ENCODE measurements at regions not wholly inside any gene's neighbourhood (a gene's known extent, or its start where the extent isn't known, plus 50 kb on each side); places are given as distances from the start of the nearest gene placed in this dataset.

GRCh38 chrX:40853816-40854123 lies 118.4 kb upstream of the MED14 start:
- no peak overlapping the region for H4K91ac ChIP-seq (ENCODE audit: low read length)
- no peak overlapping the region for H2BK12ac ChIP-seq (ENCODE audit: low read length in 2 of 2)
- H2BK15ac ChIP-seq (ENCODE audit: low read depth, poor library complexity, severe bottlenecking): no peak overlapping the region
- no peak overlapping the region for H3K4me3 ChIP-seq (ENCODE audit: insufficient read depth in 1 of 2, low read depth in 1 of 2, low read length in 2 of 2)
- no peak overlapping the region for H3K18ac ChIP-seq (ENCODE audit: low read depth in 1 of 2, low read length in 2 of 2)
- H3K23ac ChIP-seq (ENCODE audit: low read length in 2 of 2): no peak overlapping the region
- H2BK5ac ChIP-seq (ENCODE audit: low read depth, low read length, poor library complexity, severe bottlenecking): no peak overlapping the region
- H3K9me3 ChIP-seq (ENCODE audit: control insufficient read depth, low read length): peaks cover 6% of the 10 kb centered on the region
- no peak overlapping the region for H2BK120ac ChIP-seq (ENCODE audit: low read depth, low read length)
- H2AFZ ChIP-seq (ENCODE audit: low read depth, low read length): no peak overlapping the region
- no peak overlapping the region for H3K4me2 ChIP-seq (ENCODE audit: low read length, poor library complexity, severe bottlenecking)
- H3K4me1 ChIP-seq (ENCODE audit: control insufficient read depth, insufficient read depth, low read depth, low read length): no peaks in the 10 kb centered on the region
- H2AK5ac ChIP-seq (ENCODE audit: low read length, severe bottlenecking): no peak overlapping the region
- H3K27ac ChIP-seq (ENCODE audit: low read length, poor library complexity, severe bottlenecking): no peak overlapping the region
- H3K36me3 ChIP-seq (ENCODE audit: control insufficient read depth in 1 of 2, insufficient read depth in 2 of 2, low read depth in 1 of 2, low read length in 2 of 2): no peaks in the 10 kb centered on the region
- H3K79me1 ChIP-seq (replicated peaks; ENCODE audit: low read length, poor library complexity, severe bottlenecking): no peaks in the 10 kb centered on the region
- H3K14ac ChIP-seq (ENCODE audit: low read length in 2 of 2): no peak overlapping the region
- H3K27me3 ChIP-seq (ENCODE audit: control insufficient read depth in 1 of 2, insufficient read depth in 1 of 2, low read length in 2 of 2): peaks cover 0 to 35% of the 10 kb centered on the region in 2 experiments
- H3K4ac ChIP-seq (ENCODE audit: low read depth in 1 of 2, low read length in 2 of 2): no peak overlapping the region
- H4K8ac ChIP-seq (ENCODE audit: low read length): no peak overlapping the region
- H3K9ac ChIP-seq (ENCODE audit: low read length): no peak overlapping the region
- DNase-seq: no peak

- Histone ChIP-seq H3K14ac (ENCODE audit: low read length in 2 of 2) (no peak overlapping the region), H3K36me3 (ENCODE audit: control insufficient read depth in 1 of 2, insufficient read depth in 2 of 2, low read depth in 1 of 2, low read length in 2 of 2) (no peaks in the 10 kb centered on the region), H2AK5ac (ENCODE audit: low read length, severe bottlenecking) (no peak overlapping the region), H3K79me1 (replicated peaks; ENCODE audit: low read length, poor library complexity, severe bottlenecking) (no peaks in the 10 kb centered on the region), H2BK5ac (ENCODE audit: low read depth, low read length, poor library complexity, severe bottlenecking) (no peak overlapping the region), H3K4ac (ENCODE audit: low read depth in 1 of 2, low read length in 2 of 2) (no peak overlapping the region), H3K4me3 (ENCODE audit: insufficient read depth in 1 of 2, low read depth in 1 of 2, low read length in 2 of 2) (no peak overlapping the region), H2BK12ac (ENCODE audit: low read length in 2 of 2) (no peak overlapping the region), H2AFZ (ENCODE audit: low read depth, low read length) (no peak overlapping the region), H2BK15ac (ENCODE audit: low read depth, poor library complexity, severe bottlenecking) (no peak overlapping the region), H2BK120ac (ENCODE audit: low read depth, low read length) (no peak overlapping the region), H3K9me3 (ENCODE audit: control insufficient read depth, low read length) (peaks cover 6% of the 10 kb centered on the region), H3K4me2 (ENCODE audit: low read length, poor library complexity, severe bottlenecking) (no peak overlapping the region), H3K27ac (ENCODE audit: low read length, poor library complexity, severe bottlenecking) (no peak overlapping the region), H3K9ac (ENCODE audit: low read length) (no peak overlapping the region), H3K23ac (ENCODE audit: low read length in 2 of 2) (no peak overlapping the region), H4K91ac (ENCODE audit: low read length) (no peak overlapping the region), H3K4me1 (ENCODE audit: control insufficient read depth, insufficient read depth, low read depth, low read length) (no peaks in the 10 kb centered on the region), H3K27me3 (ENCODE audit: control insufficient read depth in 1 of 2, insufficient read depth in 1 of 2, low read length in 2 of 2) (peaks cover 0 to 35% of the 10 kb centered on the region in 2 experiments), H4K8ac (ENCODE audit: low read length) (no peak overlapping the region), H3K18ac (ENCODE audit: low read depth in 1 of 2, low read length in 2 of 2) (no peak overlapping the region)
- DNase-seq: no peak
- WGBS: no CpG with 5 or more reads among the region's 1 CpG
These were observed 118.9 kb upstream of the MED14 start for GRCh38 chrX:40854242-40854641.

GRCh38 chrX:40855411-40855810 lies 120.1 kb upstream of the MED14 start:
- no peaks in the 10 kb centered on the region for H3K36me3 ChIP-seq (ENCODE audit: control insufficient read depth in 1 of 2, insufficient read depth in 2 of 2, low read depth in 1 of 2, low read length in 2 of 2)
- H3K18ac ChIP-seq (ENCODE audit: low read depth in 1 of 2, low read length in 2 of 2): no peak overlapping the region
- no peak overlapping the region for H2BK15ac ChIP-seq (ENCODE audit: low read depth, poor library complexity, severe bottlenecking)
- H2BK12ac ChIP-seq (ENCODE audit: low read length in 2 of 2): no peak overlapping the region
- no peak overlapping the region for H3K14ac ChIP-seq (ENCODE audit: low read length in 2 of 2)
- H3K9me3 ChIP-seq (ENCODE audit: control insufficient read depth, low read length): peaks cover 6% of the 10 kb centered on the region
- H4K91ac ChIP-seq (ENCODE audit: low read length): no peak overlapping the region
- DNase-seq: no peak
- no peak overlapping the region for H4K8ac ChIP-seq (ENCODE audit: low read length)
- H3K79me1 ChIP-seq (replicated peaks; ENCODE audit: low read length, poor library complexity, severe bottlenecking): no peaks in the 10 kb centered on the region
- no peak overlapping the region for H3K4me2 ChIP-seq (ENCODE audit: low read length, poor library complexity, severe bottlenecking)
- H3K27me3 ChIP-seq (ENCODE audit: control insufficient read depth in 1 of 2, insufficient read depth in 1 of 2, low read length in 2 of 2): peaks cover 0 to 35% of the 10 kb centered on the region in 2 experiments
- H2BK120ac ChIP-seq (ENCODE audit: low read depth, low read length): no peak overlapping the region
- no peak overlapping the region for H3K9ac ChIP-seq (ENCODE audit: low read length)
- H2AFZ ChIP-seq (ENCODE audit: low read depth, low read length): no peak overlapping the region
- no peak overlapping the region for H2AK5ac ChIP-seq (ENCODE audit: low read length, severe bottlenecking)
- H2BK5ac ChIP-seq (ENCODE audit: low read depth, low read length, poor library complexity, severe bottlenecking): no peak overlapping the region
- no peak overlapping the region for H3K23ac ChIP-seq (ENCODE audit: low read length in 2 of 2)
- no peak overlapping the region for H3K4ac ChIP-seq (ENCODE audit: low read depth in 1 of 2, low read length in 2 of 2)
- H3K4me3 ChIP-seq (ENCODE audit: insufficient read depth in 1 of 2, low read depth in 1 of 2, low read length in 2 of 2): no peak overlapping the region
- H3K4me1 ChIP-seq (ENCODE audit: control insufficient read depth, insufficient read depth, low read depth, low read length): no peaks in the 10 kb centered on the region
- H3K27ac ChIP-seq (ENCODE audit: low read length, poor library complexity, severe bottlenecking): no peak overlapping the region

- H2AK5ac ChIP-seq (ENCODE audit: low read length, severe bottlenecking): no peak overlapping the region
- no peak for DNase-seq
These were observed 120.7 kb upstream of the MED14 start for GRCh38 chrX:40855932-40856515.

More at GRCh38 chrX:40855932-40856515, 120.7 kb upstream of the MED14 start:
- H2BK15ac ChIP-seq (ENCODE audit: low read depth, poor library complexity, severe bottlenecking): no peak overlapping the region
- no peak overlapping the region for H3K4me2 ChIP-seq (ENCODE audit: low read length, poor library complexity, severe bottlenecking)
- H3K27ac ChIP-seq (ENCODE audit: low read length, poor library complexity, severe bottlenecking): no peak overlapping the region
- no peak overlapping the region for H3K4me3 ChIP-seq (ENCODE audit: insufficient read depth in 1 of 2, low read depth in 1 of 2, low read length in 2 of 2)
- no peak overlapping the region for H4K91ac ChIP-seq (ENCODE audit: low read length)
- no peak overlapping the region for H2BK5ac ChIP-seq (ENCODE audit: low read depth, low read length, poor library complexity, severe bottlenecking)
- no peak overlapping the region for H3K9ac ChIP-seq (ENCODE audit: low read length)
- H2BK120ac ChIP-seq (ENCODE audit: low read depth, low read length): no peak overlapping the region
- no peak overlapping the region for H4K8ac ChIP-seq (ENCODE audit: low read length)
- H3K4me1 ChIP-seq (ENCODE audit: control insufficient read depth, insufficient read depth, low read depth, low read length): no peaks in the 10 kb centered on the region
- no peak overlapping the region for H3K23ac ChIP-seq (ENCODE audit: low read length in 2 of 2)
- no peaks in the 10 kb centered on the region for H3K36me3 ChIP-seq (ENCODE audit: control insufficient read depth in 1 of 2, insufficient read depth in 2 of 2, low read depth in 1 of 2, low read length in 2 of 2)
- H2AFZ ChIP-seq (ENCODE audit: low read depth, low read length): no peak overlapping the region
- H3K79me1 ChIP-seq (replicated peaks; ENCODE audit: low read length, poor library complexity, severe bottlenecking): no peaks in the 10 kb centered on the region
- peaks cover 9% of the 10 kb centered on the region for H3K9me3 ChIP-seq (ENCODE audit: control insufficient read depth, low read length)
- H2BK12ac ChIP-seq (ENCODE audit: low read length in 2 of 2): no peak overlapping the region
- peaks cover 0 to 35% of the 10 kb centered on the region in 2 experiments for H3K27me3 ChIP-seq (ENCODE audit: control insufficient read depth in 1 of 2, insufficient read depth in 1 of 2, low read length in 2 of 2)
- no peak overlapping the region for H3K18ac ChIP-seq (ENCODE audit: low read depth in 1 of 2, low read length in 2 of 2)
- H3K14ac ChIP-seq (ENCODE audit: low read length in 2 of 2): no peak overlapping the region
- H3K4ac ChIP-seq (ENCODE audit: low read depth in 1 of 2, low read length in 2 of 2): no peak overlapping the region

Measured in mesenchymal stem cell (in vitro differentiated cells and primary cell).